Bone marrow (tissue), 2 donors: ENCODE measurements at regions not wholly inside any gene's neighbourhood (a gene's known extent, or its start where the extent isn't known, plus 50 kb on each side); places are given as distances from the start of the nearest gene placed in this dataset.
"Not testable (repeated sequence)": the region's sequence is repeated elsewhere in the genome, so short reads cannot be mapped to it uniquely, and the experiment has no call there.

Experiments used
- DNase-seq, 2 donors: peaks; one replicate each; lab custom pipeline; 2025; lab: John Stamatoyannopoulos, UW

GRCh38 chr1:149635290-149635899 lies 51.7 kb downstream of the PPIAL4C start:
- DNase-seq: not testable (repeated sequence)

- DNase-seq: peak; percentile 88 to 89
Observed at GRCh38 chr1:149636286-149637122, 52.9 kb downstream of the PPIAL4C start.

GRCh38 chr1:149638481-149638880 lies 54.8 kb downstream of the PPIAL4C start:
- not testable (repeated sequence) for DNase-seq

GRCh38 chr1:149638901-149639658 lies 55.4 kb downstream of the PPIAL4C start:
- not testable (repeated sequence) for DNase-seq

- not testable (repeated sequence) for DNase-seq
Observed at GRCh38 chr1:149641179-149641578, 57.5 kb downstream of the PPIAL4C start.

GRCh38 chr1:149644818-149645217 lies 61.2 kb downstream of the PPIAL4C start:
- not testable (repeated sequence) for DNase-seq

- peak in 1 of 2 donors; percentile 1 for DNase-seq
Observed at GRCh38 chr1:149646360-149647017, 62.8 kb downstream of the PPIAL4C start.

GRCh38 chr1:149647018-149647373 lies 63.3 kb downstream of the PPIAL4C start:
- not testable (repeated sequence) for DNase-seq

- DNase-seq: not testable (repeated sequence)
Observed at GRCh38 chr1:149657750-149658149, 74.1 kb downstream of the PPIAL4C start.

GRCh38 chr1:149658175-149658574 lies 74.5 kb downstream of the PPIAL4C start:
- not testable (repeated sequence) for DNase-seq

GRCh38 chr1:149664624-149665023 lies 81.0 kb downstream of the PPIAL4C start:
- not testable (repeated sequence) for DNase-seq

GRCh38 chr1:149665033-149665432 lies 81.4 kb downstream of the PPIAL4C start:
- DNase-seq: not testable (repeated sequence)

GRCh38 chr1:149665528-149665927 lies 81.9 kb downstream of the PPIAL4C start:
- not testable (repeated sequence) for DNase-seq

- not testable (repeated sequence) for DNase-seq
Observed at GRCh38 chr1:149673231-149673909, 89.7 kb downstream of the PPIAL4C start.

- DNase-seq: not testable (repeated sequence)
Observed at GRCh38 chr1:149674921-149675320, 91.3 kb downstream of the PPIAL4C start.

- not testable (repeated sequence) for DNase-seq
Observed at GRCh38 chr1:149677359-149677758, 93.7 kb downstream of the PPIAL4C start.

- not testable (repeated sequence) for DNase-seq
Observed at GRCh38 chr1:149686593-149687238, 95.8 kb upstream of the FCGR1A start.

- not testable (repeated sequence) for DNase-seq
Observed at GRCh38 chr1:149691399-149691798, 91.1 kb upstream of the FCGR1A start.

- not testable (repeated sequence) for DNase-seq
Observed at GRCh38 chr1:149692804-149693539, 89.5 kb upstream of the FCGR1A start.

GRCh38 chr1:149695066-149695465 lies 87.4 kb upstream of the FCGR1A start:
- not testable (repeated sequence) for DNase-seq
